ENCODE measurements at regions not wholly inside any gene's neighbourhood (a gene's known extent, or its start where the extent isn't known, plus 50 kb on each side); places are given as distances from the start of the nearest gene placed in this dataset.

GRCh38 chr21:16192902-16193301 is 463.1 kb downstream of the USP25 start:
- H3K4me1 ChIP-seq (ENCODE audit: low read length), result peaks cover 7% of the 10 kb centered on the region; the same call in 1 of the 2 replicates
- TF ChIP-seq CTCF (IDR thresholded peaks at IDR 0.05; ENCODE audit: low read depth, low read length) (no peak), EZH2phosphoT487 (IDR thresholded peaks at IDR 0.05; ENCODE audit: low read depth) (no peak)
- H3K27ac ChIP-seq (ENCODE audit: low read length), result no peak overlapping the region
- no peak overlapping the region for H3K4me3 ChIP-seq (ENCODE audit: low read length)
- no peak overlapping the region for H3K4me2 ChIP-seq (ENCODE audit: low read length)
- H3K27me3 ChIP-seq (ENCODE audit: low read depth, low read length), result no peaks in the 10 kb centered on the region
- H3K36me3 ChIP-seq (replicated peaks; ENCODE audit: low read depth, low read length), result no peaks in the 10 kb centered on the region
- no peak overlapping the region for H3K9ac ChIP-seq (ENCODE audit: low read length)
- no peak overlapping the region for H2AFZ ChIP-seq (ENCODE audit: low read depth, low read length)
- H3K9me3 ChIP-seq (ENCODE audit: insufficient read depth, low read length), result no peaks in the 10 kb centered on the region
- H3K79me2 ChIP-seq (ENCODE audit: low read length), result no peaks in the 10 kb centered on the region
- no peaks in the 10 kb centered on the region for H4K20me1 ChIP-seq (ENCODE audit: insufficient read depth, low read length)

DNA sequence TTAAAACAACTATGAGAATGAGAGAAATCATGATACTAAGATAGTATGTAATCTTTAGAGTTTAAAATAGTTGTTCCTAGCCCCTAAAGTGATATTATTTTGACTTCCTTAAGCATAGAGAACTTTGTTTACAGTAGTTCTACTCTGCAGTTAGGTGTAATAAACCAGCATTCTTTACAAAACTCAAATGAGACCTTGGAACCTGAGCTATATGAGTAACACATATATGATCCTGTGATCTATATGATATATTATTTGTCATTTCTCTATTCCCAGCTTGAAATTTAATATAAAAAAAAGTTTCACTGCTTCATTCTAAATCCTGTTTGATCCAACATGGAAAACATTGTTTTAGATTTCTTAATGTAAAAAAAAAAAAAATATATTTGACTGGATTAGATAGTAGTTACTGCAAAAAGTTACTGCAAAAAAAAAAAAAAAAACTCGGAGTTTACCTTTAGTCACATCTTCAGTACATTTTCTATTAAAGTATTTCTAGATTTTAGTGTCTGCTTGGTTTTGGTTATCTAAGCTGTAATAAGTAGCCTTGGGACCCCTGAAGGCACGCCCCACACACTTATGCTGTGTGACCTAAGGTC is 463.8 kb downstream of the USP25 start:
- Histone ChIP-seq H3K4me1 (ENCODE audit: low read length) (peaks cover 7% of the 10 kb centered on the region; the same call in 1 of the 2 replicates), H3K79me2 (ENCODE audit: low read length) (no peaks in the 10 kb centered on the region), H3K9me3 (ENCODE audit: insufficient read depth, low read length) (no peaks in the 10 kb centered on the region), H3K9ac (ENCODE audit: low read length) (0 out of 2 replicates have a peak overlapping the region, but pooled peaks have one; percentile 1), H3K27ac (ENCODE audit: low read length) (no peak overlapping the region), H3K4me3 (ENCODE audit: low read length) (peak overlapping the region; percentile 71), H3K4me2 (ENCODE audit: low read length) (peak overlapping the region; percentile 70), H3K36me3 (replicated peaks; ENCODE audit: low read depth, low read length) (no peaks in the 10 kb centered on the region), H3K27me3 (ENCODE audit: low read depth, low read length) (no peaks in the 10 kb centered on the region), H2AFZ (ENCODE audit: low read depth, low read length) (no peak overlapping the region; the same call in 1 of the 2 replicates), H4K20me1 (ENCODE audit: insufficient read depth, low read length) (no peaks in the 10 kb centered on the region)
- TF ChIP-seq EZH2phosphoT487 (IDR thresholded peaks at IDR 0.05; ENCODE audit: low read depth) (no peak), CTCF (IDR thresholded peaks at IDR 0.05; ENCODE audit: low read depth, low read length) (no peak)

- no peaks in the 10 kb centered on the region for H3K27me3 ChIP-seq (ENCODE audit: low read depth, low read length)
- H3K9me3 ChIP-seq (ENCODE audit: insufficient read depth, low read length), result no peaks in the 10 kb centered on the region
- no peaks in the 10 kb centered on the region for H3K36me3 ChIP-seq (replicated peaks; ENCODE audit: low read depth, low read length)
- H2AFZ ChIP-seq (ENCODE audit: low read depth, low read length), result no peak overlapping the region; the same call in 1 of the 2 replicates
- H3K79me2 ChIP-seq (ENCODE audit: low read length), result no peaks in the 10 kb centered on the region
- no peaks in the 10 kb centered on the region for H4K20me1 ChIP-seq (ENCODE audit: insufficient read depth, low read length)
- 0 out of 2 replicates have a peak overlapping the region, but pooled peaks have one; percentile 1 for H3K9ac ChIP-seq (ENCODE audit: low read length)
- TF ChIP-seq CTCF (IDR thresholded peaks at IDR 0.05; ENCODE audit: low read depth, low read length) (peak; percentile 28; the same call in 1 of the 2 replicates), EZH2phosphoT487 (IDR thresholded peaks at IDR 0.05; ENCODE audit: low read depth) (no peak)
- peak overlapping the region; percentile 70 for H3K4me2 ChIP-seq (ENCODE audit: low read length)
- peaks cover 7% of the 10 kb centered on the region; the same call in 1 of the 2 replicates for H3K4me1 ChIP-seq (ENCODE audit: low read length)
- H3K4me3 ChIP-seq (ENCODE audit: low read length), result peak overlapping the region; percentile 71
- H3K27ac ChIP-seq (ENCODE audit: low read length), result 0 out of 2 replicates have a peak overlapping the region, but pooled peaks have one; percentile 8
Observed at GRCh38 chr21:16194095-16194787, 464.5 kb downstream of the USP25 start.

DNA sequence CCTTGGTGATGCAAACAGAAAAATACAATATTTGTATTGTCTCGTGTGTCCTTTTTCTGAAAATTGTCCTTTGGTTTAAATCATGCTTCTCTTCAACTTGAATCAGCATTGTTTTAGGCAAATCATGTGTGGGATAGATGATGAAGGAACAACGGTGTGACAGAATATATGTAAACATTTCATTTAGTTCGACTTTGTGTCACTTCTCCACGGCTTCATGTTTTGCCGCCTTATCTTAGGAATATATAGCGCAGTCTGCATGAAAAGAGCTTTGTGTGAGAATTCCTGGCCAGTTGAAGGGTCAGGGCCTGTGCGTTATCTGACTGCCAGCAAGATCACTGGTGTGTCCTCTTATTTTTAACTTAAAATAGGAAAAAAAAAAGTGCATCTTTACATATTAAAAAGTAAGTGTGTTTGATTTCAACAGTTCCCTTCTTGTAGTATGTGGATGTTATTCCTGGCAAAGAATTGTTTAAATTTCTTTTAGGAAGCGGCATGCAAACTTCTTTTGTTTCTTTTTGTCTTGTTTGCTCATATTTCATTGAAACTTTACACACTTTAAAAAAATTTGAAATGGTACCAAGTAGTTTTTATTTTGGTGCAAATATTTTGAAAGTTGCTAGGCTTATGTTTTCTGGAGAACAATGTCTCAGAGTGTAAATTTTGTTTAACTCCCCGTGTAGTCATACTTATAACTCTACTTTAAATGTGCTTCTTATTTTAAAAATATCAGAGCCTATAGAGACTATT is 465.2 kb downstream of the USP25 start:
- H4K20me1 ChIP-seq (ENCODE audit: insufficient read depth, low read length), result no peaks in the 10 kb centered on the region
- H3K4me1 ChIP-seq (ENCODE audit: low read length), result peaks cover 7% of the 10 kb centered on the region; the same call in 1 of the 2 replicates
- H3K9me3 ChIP-seq (ENCODE audit: insufficient read depth, low read length), result no peaks in the 10 kb centered on the region
- H3K9ac ChIP-seq (ENCODE audit: low read length), result no peak overlapping the region
- no peak overlapping the region for H3K27ac ChIP-seq (ENCODE audit: low read length)
- H3K4me3 ChIP-seq (ENCODE audit: low read length), result peak overlapping the region; percentile 43
- peak overlapping the region; percentile 70 for H3K4me2 ChIP-seq (ENCODE audit: low read length)
- H3K27me3 ChIP-seq (ENCODE audit: low read depth, low read length), result no peaks in the 10 kb centered on the region
- no peaks in the 10 kb centered on the region for H3K36me3 ChIP-seq (replicated peaks; ENCODE audit: low read depth, low read length)
- no peaks in the 10 kb centered on the region for H3K79me2 ChIP-seq (ENCODE audit: low read length)
- no peak overlapping the region for H2AFZ ChIP-seq (ENCODE audit: low read depth, low read length)
- no peak for TF ChIP-seq CTCF (IDR thresholded peaks at IDR 0.05; ENCODE audit: low read depth, low read length)
